RWPE1 (cell line): ENCODE measurements at regions not wholly inside any gene's neighbourhood (a gene's known extent, or its start where the extent isn't known, plus 50 kb on each side); places are given as distances from the start of the nearest gene placed in this dataset.

ENCODE experiments used
- CTCF ChIA-PET: fragments of 350-600 bp; sonication (Branson Sonifier 250); formaldehyde crosslinking; extraction: SDS; loops from one replicate; lab custom pipeline; 2021; lab: Yijun Ruan, JAX
- POLR2A ChIA-PET: fragments of 400-600 bp; formaldehyde crosslinking; extraction: SDS; loops from one replicate; lab custom pipeline; 2020; ENCODE audit warnings: antibody characterized with exemption; ENCODE audit not compliant: low non-redundant PET; lab: Yijun Ruan, JAX
- DNase-seq: peaks from one replicate; pipeline ENCODE4 v3.0.0; 2012; ENCODE audit warnings: low spot score
- H3K27ac ChIP-seq: fragments of 450-650 bp; 2 replicates; pipeline ENCODE4 v1.5.1; 2017
- TF ChIP-seq, protein P1 (sequence below): fragments of 450-650 bp; conservative IDR thresholded peaks from 2 replicates; pipeline ENCODE4 v1.5.1; 2017; ENCODE audit warnings: low read depth, mild to moderate bottlenecking

DNA sequence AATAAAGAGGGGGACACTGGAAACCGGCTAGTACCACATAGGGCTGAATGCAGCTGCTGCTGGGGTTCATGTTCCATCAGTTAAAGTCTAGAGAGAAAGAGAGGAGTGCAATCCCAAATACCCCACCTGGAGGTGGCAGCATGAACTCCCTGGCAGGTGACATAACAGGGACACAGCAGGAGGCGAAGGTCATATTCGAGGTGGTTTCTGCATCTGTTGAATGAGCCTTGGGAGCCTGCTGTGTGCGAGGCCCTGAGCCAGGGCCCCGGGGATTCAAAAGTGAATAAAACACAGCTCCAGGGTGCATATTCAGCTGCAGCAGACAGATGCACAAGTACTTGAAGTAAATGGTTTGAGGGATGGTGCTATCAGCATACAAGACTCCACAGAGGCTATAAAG lies 456.8 kb downstream of the SETD4 start:
- H3K27ac ChIP-seq = no peak overlapping the region
- ChIA-PET CTCF (interaction anchor here (0.6 to 0.8 kb wide), 2 partner anchors 117 to 165 kb away, joined by 3 to 4 read pairs; no protein-coding TSS in a partner anchor), POLR2A (no interaction called here)

DNA sequence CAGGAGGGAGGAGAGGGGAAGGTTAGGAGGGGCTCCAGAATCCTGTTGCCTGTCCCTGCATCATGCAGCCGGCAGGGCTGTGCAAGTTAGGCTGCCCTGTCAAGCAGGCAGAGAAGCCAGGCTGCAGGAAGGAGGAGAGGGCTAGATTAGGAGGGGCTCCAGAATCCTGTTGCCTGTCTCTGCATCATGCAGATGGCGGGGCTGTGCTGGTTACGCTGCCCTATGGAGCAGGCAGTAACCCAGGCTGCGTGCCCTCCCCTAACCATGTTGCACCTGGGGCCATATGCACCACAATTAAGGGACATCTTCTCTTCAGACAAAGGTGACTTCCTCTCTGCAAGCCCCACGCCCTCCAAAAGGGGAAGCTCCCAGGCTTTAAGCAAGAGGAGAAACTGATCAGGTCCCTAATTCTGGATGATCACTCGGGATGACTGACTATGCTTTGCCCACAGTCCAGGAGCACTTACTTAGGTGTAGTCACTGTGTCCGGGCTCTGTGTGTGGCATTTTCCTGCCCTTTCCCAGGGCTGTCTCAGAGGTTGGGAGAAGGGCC lies 457.4 kb downstream of the SETD4 start:
- no peak overlapping the region for H3K27ac ChIP-seq
- DNase-seq = no peak
- TF ChIP-seq, protein P1, sequence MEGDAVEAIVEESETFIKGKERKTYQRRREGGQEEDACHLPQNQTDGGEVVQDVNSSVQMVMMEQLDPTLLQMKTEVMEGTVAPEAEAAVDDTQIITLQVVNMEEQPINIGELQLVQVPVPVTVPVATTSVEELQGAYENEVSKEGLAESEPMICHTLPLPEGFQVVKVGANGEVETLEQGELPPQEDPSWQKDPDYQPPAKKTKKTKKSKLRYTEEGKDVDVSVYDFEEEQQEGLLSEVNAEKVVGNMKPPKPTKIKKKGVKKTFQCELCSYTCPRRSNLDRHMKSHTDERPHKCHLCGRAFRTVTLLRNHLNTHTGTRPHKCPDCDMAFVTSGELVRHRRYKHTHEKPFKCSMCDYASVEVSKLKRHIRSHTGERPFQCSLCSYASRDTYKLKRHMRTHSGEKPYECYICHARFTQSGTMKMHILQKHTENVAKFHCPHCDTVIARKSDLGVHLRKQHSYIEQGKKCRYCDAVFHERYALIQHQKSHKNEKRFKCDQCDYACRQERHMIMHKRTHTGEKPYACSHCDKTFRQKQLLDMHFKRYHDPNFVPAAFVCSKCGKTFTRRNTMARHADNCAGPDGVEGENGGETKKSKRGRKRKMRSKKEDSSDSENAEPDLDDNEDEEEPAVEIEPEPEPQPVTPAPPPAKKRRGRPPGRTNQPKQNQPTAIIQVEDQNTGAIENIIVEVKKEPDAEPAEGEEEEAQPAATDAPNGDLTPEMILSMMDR = no peak
- ChIA-PET POLR2A (no interaction called here), CTCF (interaction anchor here (0.8 kb wide), 1 partner anchor 165 kb away, joined by 3 read pairs; no protein-coding TSS in a partner anchor)

More for the DNA sequence above, 456.8 kb downstream of the SETD4 start:
- no peak for DNase-seq
- TF ChIP-seq, protein P1 = no peak

DNA sequence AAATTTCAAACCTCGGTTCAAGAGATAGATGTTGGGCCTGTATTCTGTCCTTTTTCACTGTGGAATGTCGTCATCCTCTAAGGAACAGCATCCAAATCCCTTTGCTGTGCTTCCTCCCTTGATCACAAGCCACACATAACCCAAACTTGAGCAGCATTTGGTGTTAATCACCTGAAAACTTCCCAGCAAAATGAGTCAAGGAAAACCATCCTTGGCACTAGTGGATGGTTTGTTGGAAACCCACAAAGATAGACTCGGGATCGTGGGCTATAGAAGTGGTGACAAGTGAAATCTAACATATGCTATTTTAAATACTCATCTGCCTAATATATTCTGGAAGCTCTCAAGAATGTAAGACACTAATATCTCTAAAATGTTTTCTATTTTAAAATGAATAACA lies 459.1 kb downstream of the SETD4 start:
- POLR2A ChIA-PET = no interaction called here
- no peak for DNase-seq
- TF ChIP-seq, protein P1 = no peak
- H3K27ac ChIP-seq = no peak overlapping the region
- CTCF ChIA-PET = no interaction called here

DNA sequence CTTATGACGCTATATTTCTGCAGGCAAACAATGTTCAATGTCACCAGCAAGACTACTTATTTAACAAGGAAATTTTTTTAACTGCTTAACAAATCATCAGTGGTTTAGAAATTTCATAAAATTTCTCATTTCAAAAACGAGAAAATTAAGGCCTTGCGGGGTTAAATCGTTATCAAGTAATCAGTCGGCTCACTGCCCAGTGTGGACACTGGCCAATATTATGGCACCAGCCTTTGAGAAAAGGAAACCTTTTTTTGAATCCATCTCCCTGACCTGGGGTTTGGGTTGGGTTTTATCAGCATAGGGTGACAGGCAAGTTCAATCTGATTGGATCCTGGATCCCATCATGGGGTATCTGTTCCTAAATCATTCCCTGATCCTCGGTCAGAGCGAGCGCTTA lies 461.2 kb downstream of the SETD4 start:
- ChIA-PET CTCF (no interaction called here), POLR2A (no interaction called here)
- no peak for DNase-seq
- H3K27ac ChIP-seq = no peak overlapping the region
- TF ChIP-seq, protein P1 = no peak

DNA sequence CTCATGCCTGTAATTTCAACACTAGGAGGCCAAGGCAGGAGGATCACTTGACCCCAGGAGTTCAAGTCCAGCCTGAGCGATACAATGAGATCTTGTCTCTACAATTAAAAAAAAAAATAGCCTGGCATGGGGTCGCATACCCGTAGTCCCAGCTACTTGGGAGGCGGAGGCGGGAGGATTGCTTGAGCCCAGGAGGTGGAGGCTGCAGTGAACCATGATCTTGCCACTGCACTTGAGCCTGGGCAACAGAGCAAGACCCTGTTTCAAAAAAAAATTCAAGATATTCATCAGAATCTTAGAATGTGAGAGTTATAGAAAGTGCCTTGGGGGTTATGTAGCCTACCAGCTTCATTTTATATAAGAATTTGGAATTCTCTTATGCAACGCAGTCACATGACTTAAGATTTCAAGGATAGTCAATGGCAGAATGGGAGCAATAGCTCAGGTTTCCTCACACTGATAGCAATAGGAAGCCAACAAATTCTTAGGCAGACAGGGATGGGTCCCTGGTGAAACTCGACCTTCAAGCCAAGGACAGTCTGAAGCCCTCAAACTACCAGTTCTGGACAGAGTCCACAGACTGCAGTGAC lies 462.5 kb downstream of the SETD4 start:
- DNase-seq = no peak
- ChIA-PET POLR2A (no interaction called here), CTCF (no interaction called here)
- no peak overlapping the region for H3K27ac ChIP-seq
- TF ChIP-seq, protein P1 = no peak

GRCh38 chr21:35594905-35595304 lies 465.4 kb downstream of the SETD4 start:
- TF ChIP-seq, protein P1 = no peak
- DNase-seq = no peak
- POLR2A ChIA-PET = no interaction called here
- H3K27ac ChIP-seq = no peak overlapping the region
- CTCF ChIA-PET = no interaction called here
